Gastroesophageal sphincter (tissue), 4 donors: ENCODE measurements at regions not wholly inside any gene's neighbourhood (a gene's known extent, or its start where the extent isn't known, plus 50 kb on each side); places are given as distances from the start of the nearest gene placed in this dataset.
A peak's percentile ranks its signal among the peaks of the same experiment; 100 is the strongest.

Experiments
- ATAC-seq: fragments of 150-250 bp; one replicate; pipeline ENCODE4 v1.9.1; 2016; ENCODE audit warnings: mild to moderate bottlenecking, moderate library complexity
- H3K27ac ChIP-seq, 4 donors: fragments of 200-600 bp; sonication (generic) in 3 of 4; 1 replicate in 3 of 4; 2 replicates in 1 of 4; pipeline ENCODE4 v1.5.1; 2016 to 2019
- H3K27me3 ChIP-seq: fragments of 200-600 bp; sonication (generic); one replicate; pipeline ENCODE4 v1.5.1; 2019
- H3K36me3 ChIP-seq, 2 donors: fragments of 200-600 bp; sonication (generic); one replicate each; pipeline ENCODE4 v1.5.1; 2019; ENCODE audit warnings: control low read depth in 1 of 2
- H3K4me1 ChIP-seq, 3 donors: fragments of 200-600 bp; sonication (generic); 1 replicate in 2 of 3; 2 replicates in 1 of 3; pipeline ENCODE4 v1.5.1; 2016 to 2019; ENCODE audit warnings: control low read depth in 2 of 3
- H3K4me3 ChIP-seq, 2 donors: fragments of 200-600 bp; sonication (generic); one replicate each; pipeline ENCODE4 v1.5.1; 2019; ENCODE audit warnings: mild to moderate bottlenecking in 1 of 2, moderate library complexity in 1 of 2
- H3K9me3 ChIP-seq, 3 donors: fragments of 200-600 bp; sonication (generic); one replicate each; pipeline ENCODE4 v1.5.1; 2017 to 2019; ENCODE audit warnings: control low read depth in 2 of 3
- CTCF ChIP-seq, 4 experiments: fragments of 200-600 bp in 2 of 4; fragments of 450-650 bp in 2 of 4; sonication (generic) in 1 of 4; IDR thresholded peaks; one replicate each; pipeline ENCODE4 v1.5.1; 2017 to 2019; ENCODE audit warnings: antibody characterized with exemption in 4 of 4, mild to moderate bottlenecking in 2 of 4, moderate library complexity in 2 of 4
- EP300 ChIP-seq: sonication (generic); formaldehyde crosslinking; IDR thresholded peaks from one replicate; pipeline ENCODE4 v1.6.1; 2017; ENCODE audit warnings: antibody characterized with exemption, mild to moderate bottlenecking
- POLR2A ChIP-seq, 2 donors: fragments of 450-650 bp; IDR thresholded peaks; one replicate each; pipeline ENCODE4 v1.6.1; 2017; ENCODE audit warnings: antibody characterized with exemption in 2 of 2, mild to moderate bottlenecking in 2 of 2, moderate library complexity in 1 of 2
- POLR2AphosphoS5 ChIP-seq: sonication (generic); formaldehyde crosslinking; IDR thresholded peaks from one replicate; pipeline ENCODE4 v1.6.1; 2017; ENCODE audit warnings: antibody characterized with exemption
- WGBS, 2 donors: methylation state at CpG; one replicate each; pipeline ENCODE4 v1.1.5; 2018; ENCODE audit warnings: low coverage in 1 of 2; 5-methylcytosine and 5-hydroxymethylcytosine counted together

- peaks cover 43% of the 10 kb centered on the region for H3K27me3 ChIP-seq
- H3K4me1 ChIP-seq = no peaks in the 10 kb centered on the region
- H3K4me3 ChIP-seq = no peak overlapping the region
- peak in 1 of 4 experiments; percentile 48 for TF ChIP-seq CTCF (IDR thresholded peaks at IDR 0.05)
- TF ChIP-seq EP300 = no peak
- 34 to 52% methylated on average over 10 to 15 of the region's 20 CpGs for WGBS, 2 donors
- H3K36me3 ChIP-seq = no peaks in the 10 kb centered on the region
- ATAC-seq = no peak
- H3K9me3 ChIP-seq = no peaks in the 10 kb centered on the region
- no peak overlapping the region for H3K27ac ChIP-seq
These were observed 55.7 kb upstream of the ETV3 start for GRCh38 chr1:157193702-157194391.

GRCh38 chr1:157193219-157193618 lies 55.0 kb upstream of the ETV3 start:
- WGBS, 2 donors = 40 to 50% methylated on average over 1 of the region's 1 CpG
- Histone ChIP-seq H3K27me3 (peaks cover 43% of the 10 kb centered on the region), H3K36me3 (no peaks in the 10 kb centered on the region), H3K4me3 (no peak overlapping the region), H3K4me1 (no peaks in the 10 kb centered on the region), H3K9me3 (no peaks in the 10 kb centered on the region), H3K27ac (no peak overlapping the region)
- ATAC-seq = no peak
- TF ChIP-seq POLR2AphosphoS5 (no peak), CTCF (IDR thresholded peaks at IDR 0.05) (no peak), EP300 (no peak), POLR2A (IDR thresholded peaks at IDR 0.05) (no peak)

GRCh38 chr1:157189986-157190982 lies 52.1 kb upstream of the ETV3 start:
- Histone ChIP-seq H3K4me1 (no peaks in the 10 kb centered on the region), H3K27ac (no peak overlapping the region), H3K4me3 (no peak overlapping the region), H3K27me3 (peaks cover 42% of the 10 kb centered on the region), H3K36me3 (no peaks in the 10 kb centered on the region), H3K9me3 (no peaks in the 10 kb centered on the region)
- TF ChIP-seq CTCF (IDR thresholded peaks at IDR 0.05) = no peak
- TF ChIP-seq EP300 = no peak
- TF ChIP-seq POLR2AphosphoS5 = no peak
- TF ChIP-seq POLR2A (IDR thresholded peaks at IDR 0.05) = no peak
- 79 to 83% methylated on average over 11 to 15 of the region's 22 CpGs for WGBS, 2 donors
- ATAC-seq = no peak

- WGBS, 2 donors = 78 to 79% methylated on average over 3 to 4 of the region's 4 CpGs
- H3K4me1 ChIP-seq = no peaks in the 10 kb centered on the region
- TF ChIP-seq POLR2A (IDR thresholded peaks at IDR 0.05) (no peak), CTCF (IDR thresholded peaks at IDR 0.05) (no peak), EP300 (no peak), POLR2AphosphoS5 (no peak)
These were observed 50.9 kb upstream of the ETV3 start for GRCh38 chr1:157189096-157189495.

More at GRCh38 chr1:157189096-157189495, 50.9 kb upstream of the ETV3 start:
- no peak for ATAC-seq
- Histone ChIP-seq H3K36me3 (no peaks in the 10 kb centered on the region), H3K4me3 (no peak overlapping the region), H3K27me3 (peaks cover 36% of the 10 kb centered on the region), H3K27ac (no peak overlapping the region), H3K9me3 (no peaks in the 10 kb centered on the region)
